Lung (tissue), 11 donors: ENCODE measurements at regions not wholly inside any gene's neighbourhood (a gene's known extent, or its start where the extent isn't known, plus 50 kb on each side); places are given as distances from the start of the nearest gene placed in this dataset.
"Not testable (repeated sequence)": the region's sequence is repeated elsewhere in the genome, so short reads cannot be mapped to it uniquely, and the experiment has no call there.

Experiments used
- ATAC-seq: fragments of 200-7000 bp; cut with Tn5 transposase; one replicate; pipeline ENCODE4 v1.9.1; 2020; ENCODE audit warnings: moderate number of reproducible peaks; ENCODE audit not compliant: insufficient read depth, low FRiP score
- DNase-seq, 3 donors: peaks; one replicate each; pipeline ENCODE4 v3.0.0-alpha.2; 2013 to 2017
- H3K27ac ChIP-seq, 2 donors: one replicate each; pipeline ENCODE4 v1.5.1; 2013; ENCODE audit warnings: mild to moderate bottlenecking in 2 of 2, moderate library complexity in 2 of 2, control low read depth in 1 of 2, inconsistent platforms in 1 of 2, low read depth in 1 of 2, low read length in 1 of 2
- H3K27me3 ChIP-seq, 3 donors: one replicate each; pipeline ENCODE4 v1.5.1; 2013; ENCODE audit warnings: low read length in 2 of 3; ENCODE audit not compliant: control insufficient read depth in 3 of 3, insufficient read depth in 3 of 3
- H3K36me3 ChIP-seq, 4 donors: one replicate each; pipeline ENCODE4 v1.5.1; 2013; ENCODE audit warnings: low read length in 4 of 4, mild to moderate bottlenecking in 1 of 4, moderate library complexity in 1 of 4; ENCODE audit not compliant: control insufficient read depth in 4 of 4, insufficient read depth in 4 of 4
- H3K4me1 ChIP-seq, 5 donors: one replicate each; pipeline ENCODE4 v1.5.1; 2013; ENCODE audit warnings: low read length in 5 of 5, mild to moderate bottlenecking in 2 of 5, moderate library complexity in 1 of 5; ENCODE audit not compliant: control insufficient read depth in 5 of 5, insufficient read depth in 5 of 5
- H3K4me3 ChIP-seq: one replicate; pipeline ENCODE4 v1.5.1; 2013; ENCODE audit warnings: mild to moderate bottlenecking, control low read depth, moderate library complexity
- H3K9ac ChIP-seq, 2 donors: one replicate each; pipeline ENCODE4 v1.5.1; 2013; ENCODE audit warnings: low read length in 2 of 2, control low read depth in 1 of 2; ENCODE audit not compliant: insufficient read depth in 1 of 2
- H3K9me3 ChIP-seq, 4 donors: one replicate each; pipeline ENCODE4 v1.5.1; 2013; ENCODE audit warnings: low read length in 3 of 4, mild to moderate bottlenecking in 1 of 4, moderate library complexity in 1 of 4; ENCODE audit not compliant: control insufficient read depth in 4 of 4, insufficient read depth in 3 of 4
- CTCF ChIP-seq: IDR thresholded peaks from 2 replicates; pipeline ENCODE4 v1.5.1; 2012; ENCODE audit warnings: mild to moderate bottlenecking; ENCODE audit errors: control extremely low read depth, extremely low read depth
- WGBS, 2 donors: extraction: QIAGEN DNeasy Blood & Tissue Kit; methylation state at CpG; one replicate each; pipeline ENCODE4 v1.1.7; 2013; 5-methylcytosine and 5-hydroxymethylcytosine counted together
- donor health status: control.
- donor health status: control.
- donor health status: Bipolar disorder and iron deficiency.
- donor health status: healthy.
- donor health status: DM: yes; HTN: yes; CAD: no.

- no peak for ATAC-seq
- no peaks in the 10 kb centered on the region for H3K27me3 ChIP-seq
- WGBS, 2 donors = 83 to 84% methylated on average over 16 of the region's 16 CpGs
These were observed 260.6 kb downstream of the GOLGA6L6 start for GRCh38 chr15:20280933-20281463.

GRCh38 chr15:20280141-20280932 is 261.3 kb downstream of the GOLGA6L6 start:
- DNase-seq, H3K4me3 ChIP-seq, ATAC-seq, H3K27me3 ChIP-seq, H3K36me3 ChIP-seq, H3K9ac ChIP-seq, H3K4me1 ChIP-seq, H3K27ac ChIP-seq: not testable (repeated sequence)
- 77 to 80% methylated on average over 13 of the region's 13 CpGs for WGBS, 2 donors
- H3K9me3 ChIP-seq = peaks cover 0 to 33% (median 11%) of the 10 kb centered on the region in 4 donors

More at GRCh38 chr15:20280933-20281463, 260.6 kb downstream of the GOLGA6L6 start:
- DNase-seq = no peak
- H3K27ac ChIP-seq = no peak overlapping the region
- no peaks in the 10 kb centered on the region for H3K4me1 ChIP-seq
- H3K4me3 ChIP-seq = no peak overlapping the region
- no peaks in the 10 kb centered on the region for H3K36me3 ChIP-seq
- no peak for TF ChIP-seq CTCF
- H3K9ac ChIP-seq = no peak overlapping the region
- H3K9me3 ChIP-seq = peaks cover 0 to 36% (median 11%) of the 10 kb centered on the region in 4 donors

- not testable (repeated sequence) for ATAC-seq, H3K36me3 ChIP-seq, H3K27me3 ChIP-seq, H3K4me1 ChIP-seq, DNase-seq, H3K9ac ChIP-seq, H3K4me3 ChIP-seq, H3K27ac ChIP-seq
- WGBS, 2 donors = 58 to 64% methylated on average over 4 of the region's 4 CpGs
- H3K9me3 ChIP-seq = peaks cover 0 to 29% (median 11%) of the 10 kb centered on the region in 4 donors
These were observed 262.5 kb downstream of the GOLGA6L6 start for GRCh38 chr15:20279056-20279455.

- H3K4me3 ChIP-seq, H3K4me1 ChIP-seq, H3K36me3 ChIP-seq, ATAC-seq, DNase-seq, H3K27ac ChIP-seq, H3K9ac ChIP-seq, H3K27me3 ChIP-seq: not testable (repeated sequence)
- WGBS, 2 donors = 35 to 41% methylated on average over 1 of the region's 1 CpG
- peaks cover 0 to 29% (median 13%) of the 10 kb centered on the region in 4 donors for H3K9me3 ChIP-seq
These were observed 263.2 kb downstream of the GOLGA6L6 start for GRCh38 chr15:20278376-20278775.

GRCh38 chr15:20277451-20277850 is 264.1 kb downstream of the GOLGA6L6 start:
- not testable (repeated sequence) for H3K36me3 ChIP-seq, ATAC-seq, H3K27ac ChIP-seq, H3K4me1 ChIP-seq, H3K27me3 ChIP-seq, H3K9ac ChIP-seq, H3K4me3 ChIP-seq, DNase-seq
- WGBS, 2 donors = 75 to 87% methylated on average over 3 of the region's 3 CpGs
- H3K9me3 ChIP-seq = peaks cover 0 to 27% (median 12%) of the 10 kb centered on the region in 4 donors

GRCh38 chr15:20276312-20277114 is 265.1 kb downstream of the GOLGA6L6 start:
- not testable (repeated sequence) for H3K36me3 ChIP-seq, DNase-seq, H3K27ac ChIP-seq, H3K4me1 ChIP-seq, H3K9ac ChIP-seq, H3K27me3 ChIP-seq, H3K4me3 ChIP-seq, ATAC-seq
- 77 to 79% methylated on average over 13 of the region's 13 CpGs for WGBS, 2 donors
- H3K9me3 ChIP-seq = peaks cover 0 to 29% (median 11%) of the 10 kb centered on the region in 4 donors

GRCh38 chr15:20275373-20275967 is 266.1 kb downstream of the GOLGA6L6 start:
- not testable (repeated sequence) for H3K4me3 ChIP-seq, H3K4me1 ChIP-seq, H3K27me3 ChIP-seq, DNase-seq, H3K9ac ChIP-seq, ATAC-seq, H3K27ac ChIP-seq, H3K36me3 ChIP-seq
- H3K9me3 ChIP-seq = peaks cover 0 to 24% (median 11%) of the 10 kb centered on the region in 4 donors
- 69% methylated on average over 5 of the region's 5 CpGs for WGBS, 2 donors
